GM23338 (cell line): ENCODE measurements at regions not wholly inside any gene's neighbourhood (a gene's known extent, or its start where the extent isn't known, plus 50 kb on each side); places are given as distances from the start of the nearest gene placed in this dataset.

ENCODE experiments used
- ATAC-seq: fragments of 200-7000 bp; cut with Tn5 transposase; 3 replicates; pipeline ENCODE4 v1.9.1; 2020
- DNase-seq: peaks from one replicate; pipeline ENCODE4 v3.0.0-alpha.2; 2015; ENCODE audit warnings: low spot score
- H2AFZ ChIP-seq: fragments of 200-600 bp; sonication (generic); 2 replicates; pipeline ENCODE4 v1.8.0; 2016; ENCODE audit warnings: antibody characterized with exemption, mild to moderate bottlenecking, moderate library complexity
- H3F3A ChIP-seq: fragments of 200-600 bp; sonication (generic); replicated peaks from 2 replicates; pipeline ENCODE4 v1.8.0; 2017; ENCODE audit warnings: antibody characterized with exemption, mixed run types, low read depth
- H3K27ac ChIP-seq: fragments of 200-600 bp; sonication (generic); 2 replicates; pipeline ENCODE4 v1.6.1; 2016; ENCODE audit warnings: low read depth
- H3K27me3 ChIP-seq: fragments of 200-600 bp; sonication (generic); 2 replicates; pipeline ENCODE4 v1.8.0; 2016; ENCODE audit warnings: mild to moderate bottlenecking, mixed run types, moderate library complexity; ENCODE audit not compliant: insufficient read depth
- H3K36me3 ChIP-seq: fragments of 200-600 bp; sonication (generic); 2 replicates; pipeline ENCODE4 v1.8.0; 2016; ENCODE audit warnings: mild to moderate bottlenecking; ENCODE audit not compliant: insufficient read depth
- H3K4me1 ChIP-seq: fragments of 200-600 bp; sonication (generic); 2 replicates; pipeline ENCODE4 v1.8.0; 2016; ENCODE audit warnings: mild to moderate bottlenecking, moderate library complexity; ENCODE audit not compliant: insufficient read depth
- H3K4me2 ChIP-seq: fragments of 200-600 bp; sonication (generic); 2 replicates; pipeline ENCODE4 v1.7.1; 2017; ENCODE audit warnings: mixed run types
- H3K4me3 ChIP-seq: fragments of 200-600 bp; sonication (generic); 2 replicates; pipeline ENCODE4 v1.6.1; 2016; ENCODE audit warnings: mixed run types
- H3K79me2 ChIP-seq: fragments of 200-600 bp; sonication (generic); replicated peaks from 2 replicates; pipeline ENCODE4 v1.8.0; 2017; ENCODE audit warnings: mild to moderate bottlenecking; ENCODE audit not compliant: insufficient read depth
- H3K9me2 ChIP-seq: fragments of 200-600 bp; sonication (generic); 2 replicates; pipeline ENCODE4 v1.8.0; 2017; ENCODE audit not compliant: insufficient read depth
- H4K20me1 ChIP-seq: fragments of 200-600 bp; sonication (generic); replicated peaks from 2 replicates; pipeline ENCODE4 v1.8.0; 2017; ENCODE audit warnings: mild to moderate bottlenecking; ENCODE audit not compliant: insufficient read depth
- H3K27ac Mint-ChIP-seq: 2 replicates; pipeline ENCODE4 v1.8.0; 2020; ENCODE audit warnings: inconsistent platforms, mild to moderate bottlenecking, moderate library complexity, mixed read lengths
- H3K27me3 Mint-ChIP-seq: 3 replicates; pipeline ENCODE4 v1.8.0; 2022; ENCODE audit warnings: low read depth, mild to moderate bottlenecking, moderate library complexity, mixed read lengths, inconsistent platforms; ENCODE audit not compliant: insufficient read depth, poor library complexity
- H3K36me3 Mint-ChIP-seq: 3 replicates; pipeline ENCODE4 v1.8.0; 2021; ENCODE audit warnings: low read depth, mild to moderate bottlenecking, inconsistent platforms, moderate library complexity, mixed read lengths
- H3K4me1 Mint-ChIP-seq: 3 replicates; pipeline ENCODE4 v1.8.0; 2020; ENCODE audit warnings: mild to moderate bottlenecking, inconsistent platforms, mixed read lengths
- H3K4me3 Mint-ChIP-seq: 3 replicates; pipeline ENCODE4 v1.8.0; 2021; ENCODE audit warnings: moderate library complexity, mild to moderate bottlenecking, inconsistent platforms, mixed read lengths
- H3K9me3 Mint-ChIP-seq: 3 replicates; pipeline ENCODE4 v1.8.0; 2020; ENCODE audit warnings: moderate library complexity, mild to moderate bottlenecking, inconsistent platforms, mixed read lengths
- CREB1 ChIP-seq: fragments of 250-450 bp; sonication (Bioruptor Pico); IDR thresholded peaks from 2 replicates; pipeline ENCODE4 v1.5.0; 2020; ENCODE audit warnings: low read depth, mild to moderate bottlenecking, moderate library complexity
- EZH2 ChIP-seq: fragments of 200-600 bp; sonication (generic); IDR thresholded peaks from one replicate; pipeline ENCODE4 v1.8.0; 2017; ENCODE audit warnings: antibody characterized with exemption, mild to moderate bottlenecking, low read depth; ENCODE audit not compliant: unreplicated experiment
- EZH2phosphoT487 ChIP-seq: fragments of 200-600 bp; sonication (generic); IDR thresholded peaks from one replicate; pipeline ENCODE4 v1.8.1; 2018; ENCODE audit warnings: antibody characterized with exemption; ENCODE audit not compliant: unreplicated experiment
- JUNB ChIP-seq: IDR thresholded peaks from one replicate; pipeline ENCODE4 v1.6.1; 2016; ENCODE audit warnings: antibody characterized with exemption; ENCODE audit not compliant: unreplicated experiment
- NANOG ChIP-seq: IDR thresholded peaks from 2 replicates; pipeline ENCODE4 v1.6.1; 2016; ENCODE audit warnings: antibody characterized with exemption, borderline replicate concordance
- POLR2AphosphoS5 ChIP-seq: IDR thresholded peaks from 2 replicates; pipeline ENCODE4 v1.6.1; 2016; ENCODE audit warnings: antibody characterized with exemption, low read depth
- STAT1 ChIP-seq: IDR thresholded peaks from one replicate; pipeline ENCODE4 v1.6.1; 2016; ENCODE audit warnings: antibody characterized with exemption; ENCODE audit not compliant: unreplicated experiment
- ZNF114 ChIP-seq: fragments of 250-450 bp; sonication (Bioruptor Pico); IDR thresholded peaks from 2 replicates; pipeline ENCODE4 v1.5.0; 2020; ENCODE audit warnings: mild to moderate bottlenecking, moderate library complexity
- ZNF331 ChIP-seq: fragments of 250-450 bp; sonication (Bioruptor Pico); IDR thresholded peaks from 2 replicates; pipeline ENCODE4 v1.5.0; 2020; ENCODE audit warnings: low read depth, mild to moderate bottlenecking, moderate library complexity
- TF ChIP-seq, protein P1 (sequence below), 2 experiments: fragments of 200-600 bp in 1 of 2; sonication (generic) in 1 of 2; conservative IDR thresholded peaks; 2 replicates each; pipeline versions ENCODE4 v1.5.1 to v1.6.1; 2016 to 2017; ENCODE audit warnings: antibody characterized with exemption in 2 of 2, low read depth in 2 of 2, mild to moderate bottlenecking in 2 of 2, moderate library complexity in 1 of 2
- TF ChIP-seq, protein P2 (sequence below): IDR thresholded peaks from 2 replicates; pipeline ENCODE4 v1.6.1; 2016; ENCODE audit warnings: antibody characterized with exemption
- TF ChIP-seq, protein P3 (sequence below): IDR thresholded peaks from one replicate; pipeline ENCODE4 v1.6.1; 2018; ENCODE audit warnings: antibody characterized with exemption; ENCODE audit not compliant: unreplicated experiment
- TF ChIP-seq, protein P4 (sequence below): fragments of 250-450 bp; sonication (Bioruptor Pico); IDR thresholded peaks from 2 replicates; pipeline ENCODE4 v1.5.0; 2020; ENCODE audit warnings: mild to moderate bottlenecking, moderate library complexity

DNA sequence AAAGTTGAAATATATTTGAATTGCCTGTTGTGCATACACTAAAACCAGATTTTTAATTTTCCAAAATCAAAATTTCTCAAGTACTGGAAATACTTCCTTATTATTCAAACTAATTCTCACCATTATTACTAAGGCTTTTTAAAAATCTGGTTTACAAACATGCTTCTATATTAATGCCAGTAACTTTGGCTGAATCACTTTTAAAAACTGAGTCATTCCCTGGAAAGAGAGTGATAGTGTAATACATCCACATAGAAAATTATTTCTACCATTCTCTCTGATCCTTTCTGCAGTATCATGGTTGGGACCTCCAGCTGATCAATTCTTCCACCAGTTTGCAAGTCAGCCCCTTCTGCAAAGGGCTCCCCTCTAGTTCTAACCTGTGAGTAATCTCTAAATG lies 165.3 kb upstream of the FAM241A start:
- Histone ChIP-seq H3K36me3 (no peaks in the 10 kb centered on the region), H3K4me2 (no peak overlapping the region), H3F3A (no peaks in the 10 kb centered on the region), H3K9me2 (no peaks in the 10 kb centered on the region; the same call in 1 of the 2 replicates), H2AFZ (no peak overlapping the region), H3K79me2 (no peaks in the 10 kb centered on the region), H3K27ac (no peak overlapping the region), H3K4me3 (no peak overlapping the region), H3K4me1 (peaks cover 6% of the 10 kb centered on the region; the same call in 1 of the 2 replicates), H4K20me1 (no peaks in the 10 kb centered on the region), H3K27me3 (no peaks in the 10 kb centered on the region)
- TF ChIP-seq, protein P1, sequence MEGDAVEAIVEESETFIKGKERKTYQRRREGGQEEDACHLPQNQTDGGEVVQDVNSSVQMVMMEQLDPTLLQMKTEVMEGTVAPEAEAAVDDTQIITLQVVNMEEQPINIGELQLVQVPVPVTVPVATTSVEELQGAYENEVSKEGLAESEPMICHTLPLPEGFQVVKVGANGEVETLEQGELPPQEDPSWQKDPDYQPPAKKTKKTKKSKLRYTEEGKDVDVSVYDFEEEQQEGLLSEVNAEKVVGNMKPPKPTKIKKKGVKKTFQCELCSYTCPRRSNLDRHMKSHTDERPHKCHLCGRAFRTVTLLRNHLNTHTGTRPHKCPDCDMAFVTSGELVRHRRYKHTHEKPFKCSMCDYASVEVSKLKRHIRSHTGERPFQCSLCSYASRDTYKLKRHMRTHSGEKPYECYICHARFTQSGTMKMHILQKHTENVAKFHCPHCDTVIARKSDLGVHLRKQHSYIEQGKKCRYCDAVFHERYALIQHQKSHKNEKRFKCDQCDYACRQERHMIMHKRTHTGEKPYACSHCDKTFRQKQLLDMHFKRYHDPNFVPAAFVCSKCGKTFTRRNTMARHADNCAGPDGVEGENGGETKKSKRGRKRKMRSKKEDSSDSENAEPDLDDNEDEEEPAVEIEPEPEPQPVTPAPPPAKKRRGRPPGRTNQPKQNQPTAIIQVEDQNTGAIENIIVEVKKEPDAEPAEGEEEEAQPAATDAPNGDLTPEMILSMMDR (conservative IDR thresholded peaks at IDR 0.05; ENCODE audit: low read depth in 2 of 2) = no peak
- TF ChIP-seq NANOG = no peak
- TF ChIP-seq EZH2 = no peak
- TF ChIP-seq POLR2AphosphoS5 = no peak
- no peak for TF ChIP-seq EZH2phosphoT487
- no peak for TF ChIP-seq JUNB
- no peak for TF ChIP-seq ZNF114 (CRISPR knock-in tag)
- TF ChIP-seq, protein P2, sequence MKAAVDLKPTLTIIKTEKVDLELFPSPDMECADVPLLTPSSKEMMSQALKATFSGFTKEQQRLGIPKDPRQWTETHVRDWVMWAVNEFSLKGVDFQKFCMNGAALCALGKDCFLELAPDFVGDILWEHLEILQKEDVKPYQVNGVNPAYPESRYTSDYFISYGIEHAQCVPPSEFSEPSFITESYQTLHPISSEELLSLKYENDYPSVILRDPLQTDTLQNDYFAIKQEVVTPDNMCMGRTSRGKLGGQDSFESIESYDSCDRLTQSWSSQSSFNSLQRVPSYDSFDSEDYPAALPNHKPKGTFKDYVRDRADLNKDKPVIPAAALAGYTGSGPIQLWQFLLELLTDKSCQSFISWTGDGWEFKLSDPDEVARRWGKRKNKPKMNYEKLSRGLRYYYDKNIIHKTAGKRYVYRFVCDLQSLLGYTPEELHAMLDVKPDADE = no peak
- no peak for TF ChIP-seq CREB1 (CRISPR knock-in tag)
- no peak for TF ChIP-seq ZNF331 (CRISPR knock-in tag)
- TF ChIP-seq, protein P3, sequence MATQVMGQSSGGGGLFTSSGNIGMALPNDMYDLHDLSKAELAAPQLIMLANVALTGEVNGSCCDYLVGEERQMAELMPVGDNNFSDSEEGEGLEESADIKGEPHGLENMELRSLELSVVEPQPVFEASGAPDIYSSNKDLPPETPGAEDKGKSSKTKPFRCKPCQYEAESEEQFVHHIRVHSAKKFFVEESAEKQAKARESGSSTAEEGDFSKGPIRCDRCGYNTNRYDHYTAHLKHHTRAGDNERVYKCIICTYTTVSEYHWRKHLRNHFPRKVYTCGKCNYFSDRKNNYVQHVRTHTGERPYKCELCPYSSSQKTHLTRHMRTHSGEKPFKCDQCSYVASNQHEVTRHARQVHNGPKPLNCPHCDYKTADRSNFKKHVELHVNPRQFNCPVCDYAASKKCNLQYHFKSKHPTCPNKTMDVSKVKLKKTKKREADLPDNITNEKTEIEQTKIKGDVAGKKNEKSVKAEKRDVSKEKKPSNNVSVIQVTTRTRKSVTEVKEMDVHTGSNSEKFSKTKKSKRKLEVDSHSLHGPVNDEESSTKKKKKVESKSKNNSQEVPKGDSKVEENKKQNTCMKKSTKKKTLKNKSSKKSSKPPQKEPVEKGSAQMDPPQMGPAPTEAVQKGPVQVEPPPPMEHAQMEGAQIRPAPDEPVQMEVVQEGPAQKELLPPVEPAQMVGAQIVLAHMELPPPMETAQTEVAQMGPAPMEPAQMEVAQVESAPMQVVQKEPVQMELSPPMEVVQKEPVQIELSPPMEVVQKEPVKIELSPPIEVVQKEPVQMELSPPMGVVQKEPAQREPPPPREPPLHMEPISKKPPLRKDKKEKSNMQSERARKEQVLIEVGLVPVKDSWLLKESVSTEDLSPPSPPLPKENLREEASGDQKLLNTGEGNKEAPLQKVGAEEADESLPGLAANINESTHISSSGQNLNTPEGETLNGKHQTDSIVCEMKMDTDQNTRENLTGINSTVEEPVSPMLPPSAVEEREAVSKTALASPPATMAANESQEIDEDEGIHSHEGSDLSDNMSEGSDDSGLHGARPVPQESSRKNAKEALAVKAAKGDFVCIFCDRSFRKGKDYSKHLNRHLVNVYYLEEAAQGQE = no peak
- TF ChIP-seq, protein P4, sequence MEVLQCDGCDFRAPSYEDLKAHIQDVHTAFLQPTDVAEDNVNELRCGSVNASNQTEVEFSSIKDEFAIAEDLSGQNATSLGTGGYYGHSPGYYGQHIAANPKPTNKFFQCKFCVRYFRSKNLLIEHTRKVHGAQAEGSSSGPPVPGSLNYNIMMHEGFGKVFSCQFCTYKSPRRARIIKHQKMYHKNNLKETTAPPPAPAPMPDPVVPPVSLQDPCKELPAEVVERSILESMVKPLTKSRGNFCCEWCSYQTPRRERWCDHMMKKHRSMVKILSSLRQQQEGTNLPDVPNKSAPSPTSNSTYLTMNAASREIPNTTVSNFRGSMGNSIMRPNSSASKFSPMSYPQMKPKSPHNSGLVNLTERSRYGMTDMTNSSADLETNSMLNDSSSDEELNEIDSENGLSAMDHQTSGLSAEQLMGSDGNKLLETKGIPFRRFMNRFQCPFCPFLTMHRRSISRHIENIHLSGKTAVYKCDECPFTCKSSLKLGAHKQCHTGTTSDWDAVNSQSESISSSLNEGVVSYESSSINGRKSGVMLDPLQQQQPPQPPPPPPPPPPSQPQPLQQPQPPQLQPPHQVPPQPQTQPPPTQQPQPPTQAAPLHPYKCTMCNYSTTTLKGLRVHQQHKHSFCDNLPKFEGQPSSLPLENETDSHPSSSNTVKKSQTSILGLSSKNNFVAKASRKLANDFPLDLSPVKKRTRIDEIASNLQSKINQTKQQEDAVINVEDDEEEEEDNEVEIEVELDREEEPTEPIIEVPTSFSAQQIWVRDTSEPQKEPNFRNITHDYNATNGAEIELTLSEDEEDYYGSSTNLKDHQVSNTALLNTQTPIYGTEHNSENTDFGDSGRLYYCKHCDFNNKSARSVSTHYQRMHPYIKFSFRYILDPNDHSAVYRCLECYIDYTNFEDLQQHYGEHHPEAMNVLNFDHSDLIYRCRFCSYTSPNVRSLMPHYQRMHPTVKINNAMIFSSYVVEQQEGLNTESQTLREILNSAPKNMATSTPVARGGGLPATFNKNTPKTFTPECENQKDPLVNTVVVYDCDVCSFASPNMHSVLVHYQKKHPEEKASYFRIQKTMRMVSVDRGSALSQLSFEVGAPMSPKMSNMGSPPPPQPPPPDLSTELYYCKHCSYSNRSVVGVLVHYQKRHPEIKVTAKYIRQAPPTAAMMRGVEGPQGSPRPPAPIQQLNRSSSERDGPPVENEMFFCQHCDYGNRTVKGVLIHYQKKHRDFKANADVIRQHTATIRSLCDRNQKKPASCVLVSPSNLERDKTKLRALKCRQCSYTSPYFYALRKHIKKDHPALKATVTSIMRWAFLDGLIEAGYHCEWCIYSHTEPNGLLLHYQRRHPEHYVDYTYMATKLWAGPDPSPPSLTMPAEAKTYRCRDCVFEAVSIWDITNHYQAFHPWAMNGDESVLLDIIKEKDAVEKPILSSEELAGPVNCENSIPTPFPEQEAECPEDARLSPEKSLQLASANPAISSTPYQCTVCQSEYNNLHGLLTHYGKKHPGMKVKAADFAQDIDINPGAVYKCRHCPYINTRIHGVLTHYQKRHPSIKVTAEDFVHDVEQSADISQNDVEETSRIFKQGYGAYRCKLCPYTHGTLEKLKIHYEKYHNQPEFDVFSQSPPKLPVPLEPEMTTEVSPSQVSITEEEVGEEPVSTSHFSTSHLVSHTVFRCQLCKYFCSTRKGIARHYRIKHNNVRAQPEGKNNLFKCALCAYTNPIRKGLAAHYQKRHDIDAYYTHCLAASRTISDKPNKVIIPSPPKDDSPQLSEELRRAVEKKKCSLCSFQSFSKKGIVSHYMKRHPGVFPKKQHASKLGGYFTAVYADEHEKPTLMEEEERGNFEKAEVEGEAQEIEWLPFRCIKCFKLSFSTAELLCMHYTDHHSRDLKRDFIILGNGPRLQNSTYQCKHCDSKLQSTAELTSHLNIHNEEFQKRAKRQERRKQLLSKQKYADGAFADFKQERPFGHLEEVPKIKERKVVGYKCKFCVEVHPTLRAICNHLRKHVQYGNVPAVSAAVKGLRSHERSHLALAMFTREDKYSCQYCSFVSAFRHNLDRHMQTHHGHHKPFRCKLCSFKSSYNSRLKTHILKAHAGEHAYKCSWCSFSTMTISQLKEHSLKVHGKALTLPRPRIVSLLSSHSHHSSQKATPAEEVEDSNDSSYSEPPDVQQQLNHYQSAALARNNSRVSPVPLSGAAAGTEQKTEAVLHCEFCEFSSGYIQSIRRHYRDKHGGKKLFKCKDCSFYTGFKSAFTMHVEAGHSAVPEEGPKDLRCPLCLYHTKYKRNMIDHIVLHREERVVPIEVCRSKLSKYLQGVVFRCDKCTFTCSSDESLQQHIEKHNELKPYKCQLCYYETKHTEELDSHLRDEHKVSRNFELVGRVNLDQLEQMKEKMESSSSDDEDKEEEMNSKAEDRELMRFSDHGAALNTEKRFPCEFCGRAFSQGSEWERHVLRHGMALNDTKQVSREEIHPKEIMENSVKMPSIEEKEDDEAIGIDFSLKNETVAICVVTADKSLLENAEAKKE (CRISPR knock-in tag) = no peak
- TF ChIP-seq STAT1 = no peak
- no peaks in the 10 kb centered on the region for H3K36me3 Mint-ChIP-seq
- H3K4me1 Mint-ChIP-seq = peaks cover 10% of the 10 kb centered on the region
- DNase-seq (no peak), ATAC-seq (no peak)
- peaks cover 7% of the 10 kb centered on the region for H3K9me3 Mint-ChIP-seq
- H3K4me3 Mint-ChIP-seq = no peak overlapping the region
- H3K27ac Mint-ChIP-seq = no peak overlapping the region
- peaks cover 3% of the 10 kb centered on the region for H3K27me3 Mint-ChIP-seq
